ENCODE measurements at regions not wholly inside any gene's neighbourhood (a gene's known extent, or its start where the extent isn't known, plus 50 kb on each side); places are given as distances from the start of the nearest gene placed in this dataset.
"Not testable (repeated sequence)": the region's sequence is repeated elsewhere in the genome, so short reads cannot be mapped to it uniquely, and the experiment has no call there.

GRCh38 chr1:242914729-242915128, 340.4 kb downstream of the CEP170 start:
- H3K4me1 ChIP-seq (ENCODE audit: control insufficient read depth, extremely low read depth, insufficient read depth, low read length); H3K36me3 ChIP-seq (ENCODE audit: control insufficient read depth in 2 of 2, extremely low read depth in 1 of 2, insufficient read depth in 2 of 2, low read length in 2 of 2); H3K9me3 ChIP-seq (ENCODE audit: control insufficient read depth, low read depth, low read length); H3K27me3 ChIP-seq (ENCODE audit: control insufficient read depth, extremely low read depth, insufficient read depth, low read length); H3K4me2 ChIP-seq (ENCODE audit: control insufficient read depth, extremely low read depth, insufficient read depth, low read depth, low read length); H3K27ac ChIP-seq (ENCODE audit: control insufficient read depth, insufficient read depth, low read length); FAIRE-seq; H3K4me3 ChIP-seq (ENCODE audit: control insufficient read depth in 2 of 3, extremely low read depth in 1 of 3, insufficient read depth in 2 of 3, low read depth in 1 of 3, low read length in 3 of 3); H3K9me1 ChIP-seq (ENCODE audit: control insufficient read depth, extremely low read depth, insufficient read depth, low read length); dilution Hi-C loops (cut with MboI; ENCODE audit: extremely low pct_ligation_motif_present, low sequenced_read_pairs); DNase-seq (ENCODE audit: low read depth, low spot score); H4K20me1 ChIP-seq (ENCODE audit: control insufficient read depth, extremely low read depth, insufficient read depth, low read length); H2AFZ ChIP-seq (ENCODE audit: control insufficient read depth, low read length); H3K79me2 ChIP-seq (ENCODE audit: control insufficient read depth, insufficient read depth, low read length); H3K9ac ChIP-seq (ENCODE audit: control insufficient read depth, extremely low read depth, insufficient read depth, low read length): not testable (repeated sequence)

- H3K79me2 ChIP-seq (ENCODE audit: control insufficient read depth, insufficient read depth, low read length); H3K4me1 ChIP-seq (ENCODE audit: control insufficient read depth, extremely low read depth, insufficient read depth, low read length); dilution Hi-C loops (cut with MboI; ENCODE audit: extremely low pct_ligation_motif_present, low sequenced_read_pairs); H3K4me3 ChIP-seq (ENCODE audit: control insufficient read depth in 2 of 3, extremely low read depth in 1 of 3, insufficient read depth in 2 of 3, low read depth in 1 of 3, low read length in 3 of 3); H3K27me3 ChIP-seq (ENCODE audit: control insufficient read depth, extremely low read depth, insufficient read depth, low read length); DNase-seq (ENCODE audit: low read depth, low spot score); H4K20me1 ChIP-seq (ENCODE audit: control insufficient read depth, extremely low read depth, insufficient read depth, low read length); H3K36me3 ChIP-seq (ENCODE audit: control insufficient read depth in 2 of 2, extremely low read depth in 1 of 2, insufficient read depth in 2 of 2, low read length in 2 of 2); H3K9me1 ChIP-seq (ENCODE audit: control insufficient read depth, extremely low read depth, insufficient read depth, low read length); H3K9me3 ChIP-seq (ENCODE audit: control insufficient read depth, low read depth, low read length); H2AFZ ChIP-seq (ENCODE audit: control insufficient read depth, low read length); H3K27ac ChIP-seq (ENCODE audit: control insufficient read depth, insufficient read depth, low read length); H3K4me2 ChIP-seq (ENCODE audit: control insufficient read depth, extremely low read depth, insufficient read depth, low read depth, low read length); H3K9ac ChIP-seq (ENCODE audit: control insufficient read depth, extremely low read depth, insufficient read depth, low read length); FAIRE-seq: not testable (repeated sequence)
Observed at GRCh38 chr1:242912855-242913254, 342.2 kb downstream of the CEP170 start.

GRCh38 chr1:242900558-242900957, 354.5 kb downstream of the CEP170 start:
- H3K27me3 ChIP-seq (ENCODE audit: control insufficient read depth, extremely low read depth, insufficient read depth, low read length); H3K4me1 ChIP-seq (ENCODE audit: control insufficient read depth, extremely low read depth, insufficient read depth, low read length); H3K9me3 ChIP-seq (ENCODE audit: control insufficient read depth, low read depth, low read length); H3K79me2 ChIP-seq (ENCODE audit: control insufficient read depth, insufficient read depth, low read length); H3K9ac ChIP-seq (ENCODE audit: control insufficient read depth, extremely low read depth, insufficient read depth, low read length); H2AFZ ChIP-seq (ENCODE audit: control insufficient read depth, low read length); H4K20me1 ChIP-seq (ENCODE audit: control insufficient read depth, extremely low read depth, insufficient read depth, low read length); H3K36me3 ChIP-seq (ENCODE audit: control insufficient read depth in 2 of 2, extremely low read depth in 1 of 2, insufficient read depth in 2 of 2, low read length in 2 of 2); FAIRE-seq; DNase-seq (ENCODE audit: low read depth, low spot score); H3K4me3 ChIP-seq (ENCODE audit: control insufficient read depth in 2 of 3, extremely low read depth in 1 of 3, insufficient read depth in 2 of 3, low read depth in 1 of 3, low read length in 3 of 3); dilution Hi-C loops (cut with MboI; ENCODE audit: extremely low pct_ligation_motif_present, low sequenced_read_pairs); H3K27ac ChIP-seq (ENCODE audit: control insufficient read depth, insufficient read depth, low read length); H3K9me1 ChIP-seq (ENCODE audit: control insufficient read depth, extremely low read depth, insufficient read depth, low read length); H3K4me2 ChIP-seq (ENCODE audit: control insufficient read depth, extremely low read depth, insufficient read depth, low read depth, low read length): not testable (repeated sequence)

All from keratinocyte (primary cell).